ENCODE measurements at regions not wholly inside any gene's neighbourhood (a gene's known extent, or its start where the extent isn't known, plus 50 kb on each side); places are given as distances from the start of the nearest gene placed in this dataset.

DNA sequence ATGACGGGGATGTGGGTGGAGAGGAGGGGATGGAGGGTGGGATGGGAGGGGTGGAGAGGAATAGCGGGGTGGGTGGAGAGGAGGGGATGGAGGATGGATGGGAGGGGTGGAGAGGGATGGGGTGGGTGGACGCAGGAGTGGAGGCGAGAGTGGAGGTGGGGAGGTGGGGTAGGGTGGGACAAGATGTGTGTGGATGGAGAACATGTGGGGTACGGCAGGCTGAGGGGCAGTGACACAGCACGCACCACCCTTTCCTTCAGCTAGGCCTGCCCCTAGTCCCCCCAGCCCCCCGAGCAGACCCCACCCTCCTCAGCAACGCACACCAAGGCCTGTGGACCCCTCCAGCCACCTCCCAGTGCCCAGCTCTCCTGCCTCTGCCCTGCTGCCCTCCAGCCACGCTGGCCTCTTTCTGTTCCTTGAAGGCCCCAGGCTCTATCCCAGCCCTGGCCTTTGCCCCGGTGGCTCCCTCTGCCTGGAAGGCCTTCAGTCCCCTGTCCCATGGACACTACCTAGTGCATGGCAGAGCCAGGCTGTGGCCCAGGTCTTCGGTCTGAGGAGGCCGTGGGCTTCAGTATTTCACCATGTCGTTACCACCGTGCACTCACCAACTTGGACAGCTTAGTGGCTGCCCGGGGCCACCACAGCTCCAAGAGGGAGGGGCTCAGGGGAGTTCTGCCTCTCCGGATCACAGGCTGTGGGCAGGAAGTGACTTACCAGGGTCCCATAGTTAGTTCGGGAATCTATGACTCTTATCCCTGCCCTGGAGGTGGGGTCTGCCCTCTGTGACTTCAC, 78.4 kb upstream of the PMEPA1 start:
- no peak for TF ChIP-seq POLR2A (IDR thresholded peaks at IDR 0.05; ENCODE audit: low read depth, low read length)
- DNase-seq (ENCODE audit: insufficient read length, low spot score) (no peak), FAIRE-seq (no peak)

DNA sequence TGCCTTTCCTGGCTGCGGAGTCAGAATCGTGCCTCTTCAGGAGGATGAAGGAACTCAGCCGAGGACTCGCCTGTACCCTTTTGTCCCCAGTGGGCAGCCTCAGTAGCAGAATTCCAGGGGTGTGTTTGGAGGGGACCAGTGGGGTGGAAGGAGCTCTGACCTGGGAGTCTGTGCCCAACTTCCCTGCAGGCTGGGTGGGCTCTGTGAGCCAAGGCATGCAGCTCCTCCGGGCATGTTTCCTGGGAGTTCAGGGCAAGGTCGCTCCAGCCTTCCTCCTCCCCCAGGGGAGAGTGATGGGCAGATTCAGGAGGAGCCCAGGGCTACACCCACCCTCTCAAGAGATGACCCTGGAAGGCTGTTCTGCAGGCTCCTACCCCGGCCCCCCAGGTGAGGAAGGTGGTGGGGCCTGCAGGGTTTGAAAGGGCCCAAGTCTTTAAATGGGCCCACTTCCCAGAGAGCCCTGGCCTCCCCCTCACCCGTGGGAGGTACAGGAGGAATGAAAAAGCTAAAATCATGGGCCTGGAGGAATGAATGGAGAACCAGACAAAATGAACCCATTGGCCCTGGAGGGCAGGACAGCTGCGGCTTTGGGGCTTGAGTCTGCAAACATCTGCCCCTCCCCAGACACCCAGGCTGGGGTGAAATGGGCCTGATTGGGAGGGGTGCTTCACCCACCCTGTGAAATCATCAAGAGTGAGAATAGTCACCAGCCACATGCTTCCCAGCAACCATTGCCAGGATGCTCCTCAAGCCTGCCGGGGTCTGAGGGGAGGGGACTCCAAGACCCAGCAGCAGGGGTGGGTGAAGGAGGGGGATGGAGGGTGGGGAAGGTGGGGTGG, 77.6 kb upstream of the PMEPA1 start:
- DNase-seq (ENCODE audit: insufficient read length, low spot score) (no peak), FAIRE-seq (no peak)
- TF ChIP-seq POLR2A (IDR thresholded peaks at IDR 0.05; ENCODE audit: low read depth, low read length), result no peak

DNA sequence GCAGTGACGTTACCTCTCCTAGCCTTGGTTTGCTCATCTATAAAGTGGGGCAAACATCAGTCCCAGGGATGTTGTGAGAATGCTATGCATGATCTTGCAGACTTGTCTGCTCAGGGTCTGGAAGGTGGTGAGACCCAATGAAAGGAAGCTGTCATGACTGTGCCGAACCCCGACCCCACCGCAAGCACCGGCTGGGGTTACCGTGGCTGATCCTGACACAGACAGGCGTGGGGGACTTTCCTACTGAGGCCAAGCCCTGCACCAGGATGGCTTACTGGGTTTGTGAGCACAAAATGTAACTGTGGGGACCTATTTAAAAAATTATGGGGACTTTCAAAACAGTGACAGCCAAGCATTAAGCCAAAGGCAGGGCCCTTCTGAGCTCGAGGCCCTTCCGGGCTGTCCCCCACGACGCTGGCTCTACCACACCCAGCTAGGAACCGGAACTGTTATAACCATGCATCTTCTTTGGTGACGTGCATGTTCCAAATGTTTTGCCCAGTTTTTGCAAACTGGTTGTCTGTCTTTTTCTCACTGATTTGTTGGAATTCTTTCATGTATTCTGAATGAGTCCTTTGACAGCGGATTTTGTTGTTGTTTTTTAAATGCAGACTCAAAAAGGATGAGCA, 76.6 kb upstream of the PMEPA1 start:
- FAIRE-seq (no peak), DNase-seq (ENCODE audit: insufficient read length, low spot score) (no peak)
- no peak for TF ChIP-seq POLR2A (IDR thresholded peaks at IDR 0.05; ENCODE audit: low read depth, low read length)

DNA sequence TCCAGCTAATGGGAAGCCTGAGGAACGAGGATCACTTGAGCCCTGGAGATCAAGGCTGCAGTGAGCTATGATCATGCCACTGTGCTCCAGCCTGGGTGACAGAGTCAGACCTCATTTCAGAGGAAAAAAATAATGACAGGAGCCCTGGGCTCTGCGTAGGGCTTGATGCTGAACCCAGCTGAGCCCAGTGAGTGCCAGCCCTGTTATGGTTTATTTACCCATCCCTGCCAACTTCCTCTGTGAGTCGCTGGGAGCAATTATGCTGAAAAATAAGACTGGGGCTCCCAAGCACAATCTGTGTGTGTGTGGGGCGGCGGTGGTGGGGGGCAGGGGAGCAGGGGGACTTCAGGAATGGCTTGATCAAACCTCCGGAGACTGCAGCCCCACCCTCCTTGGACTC, 75.9 kb upstream of the PMEPA1 start:
- DNase-seq (ENCODE audit: insufficient read length, low spot score) (no peak), FAIRE-seq (no peak)
- no peak for TF ChIP-seq POLR2A (IDR thresholded peaks at IDR 0.05; ENCODE audit: low read depth, low read length)

DNA sequence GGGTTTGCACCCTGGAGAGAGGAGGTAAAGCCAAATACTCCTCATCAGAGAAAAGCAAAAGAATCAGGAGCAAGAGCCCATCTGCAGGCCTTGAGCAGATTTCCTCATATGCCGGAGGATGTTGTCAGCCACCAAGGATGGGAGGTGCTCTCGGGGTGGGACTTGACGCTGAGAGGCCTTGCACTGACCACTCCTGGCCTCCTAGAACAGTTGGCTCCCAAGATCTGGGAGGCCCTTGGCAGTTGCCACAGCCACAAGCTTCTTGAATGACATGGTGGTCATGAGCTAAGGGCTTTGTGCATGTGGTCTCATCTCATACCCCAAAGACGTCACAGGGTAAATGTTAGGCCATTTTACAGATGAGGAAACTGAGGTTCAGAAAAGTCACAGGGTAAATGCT, 75.2 kb upstream of the PMEPA1 start:
- DNase-seq (ENCODE audit: insufficient read length, low spot score) (no peak), FAIRE-seq (no peak)
- no peak for TF ChIP-seq POLR2A (IDR thresholded peaks at IDR 0.05; ENCODE audit: low read depth, low read length)

DNA sequence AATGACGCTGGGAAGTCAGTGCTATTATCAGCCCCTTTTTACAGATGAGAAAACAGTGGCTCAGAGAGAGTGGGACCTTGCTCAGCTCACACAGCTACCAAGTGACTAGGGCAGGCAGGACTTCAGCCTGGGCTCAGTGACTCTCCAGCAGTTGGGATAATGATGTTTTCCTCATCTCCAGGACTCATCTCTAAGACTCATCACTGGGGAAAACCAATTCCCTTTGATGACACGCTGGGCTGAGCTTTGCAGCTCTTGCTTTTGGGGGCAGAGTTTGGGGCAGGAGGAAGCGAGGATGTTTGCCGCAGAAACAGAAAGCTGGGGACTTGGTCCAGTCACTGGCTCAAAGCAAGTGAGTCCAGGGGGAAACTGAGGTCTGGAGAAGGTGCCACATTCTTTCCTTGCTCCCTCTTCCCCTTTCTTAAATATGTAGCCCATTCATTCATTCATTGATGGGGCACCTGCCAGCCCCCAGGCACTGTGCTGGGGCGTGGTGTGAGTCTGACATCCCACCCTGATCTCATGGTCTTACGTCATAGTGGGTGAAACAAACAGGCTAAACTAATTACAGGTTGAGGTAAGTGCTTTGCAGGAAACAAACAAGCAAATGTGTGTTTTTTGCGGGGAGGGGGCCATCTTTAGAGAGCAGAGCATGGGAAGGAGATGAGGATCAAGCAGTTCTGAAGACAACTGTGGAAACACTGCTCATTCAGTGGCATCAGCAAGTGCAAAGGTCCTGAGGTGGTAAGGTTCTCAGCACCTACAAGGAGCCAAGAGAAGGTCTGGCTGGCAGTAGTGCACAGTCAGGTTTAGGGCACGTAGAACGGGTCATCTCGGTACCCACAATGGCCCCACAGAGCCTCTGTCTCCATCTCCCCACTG, 74.4 kb upstream of the PMEPA1 start:
- FAIRE-seq (no peak), DNase-seq (ENCODE audit: insufficient read length, low spot score) (no peak)
- TF ChIP-seq POLR2A (IDR thresholded peaks at IDR 0.05; ENCODE audit: low read depth, low read length), result no peak

DNA sequence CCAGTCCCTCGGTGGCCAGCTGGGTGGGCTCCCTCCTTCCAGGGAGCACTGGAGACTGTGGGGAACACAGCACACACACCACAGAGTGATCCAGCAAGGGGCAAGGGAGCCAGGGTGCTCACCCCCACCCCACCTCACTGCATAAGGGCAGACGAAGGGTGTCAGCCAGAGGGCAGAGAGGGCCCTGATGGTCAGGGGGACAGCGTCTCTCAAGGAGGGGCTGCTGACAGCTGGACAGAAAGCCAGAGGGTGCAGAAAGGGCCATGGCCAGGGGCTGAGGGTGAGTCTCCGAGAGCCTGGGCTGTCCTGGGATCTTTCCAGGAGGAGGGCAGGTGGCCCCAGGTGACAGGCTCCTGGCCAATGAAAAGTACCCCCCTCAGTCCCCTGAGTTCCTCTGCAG, 73.4 kb upstream of the PMEPA1 start:
- no peak for FAIRE-seq
- no peak for DNase-seq (ENCODE audit: insufficient read length, low spot score)
- TF ChIP-seq POLR2A (IDR thresholded peaks at IDR 0.05; ENCODE audit: low read depth, low read length), result no peak

DNA sequence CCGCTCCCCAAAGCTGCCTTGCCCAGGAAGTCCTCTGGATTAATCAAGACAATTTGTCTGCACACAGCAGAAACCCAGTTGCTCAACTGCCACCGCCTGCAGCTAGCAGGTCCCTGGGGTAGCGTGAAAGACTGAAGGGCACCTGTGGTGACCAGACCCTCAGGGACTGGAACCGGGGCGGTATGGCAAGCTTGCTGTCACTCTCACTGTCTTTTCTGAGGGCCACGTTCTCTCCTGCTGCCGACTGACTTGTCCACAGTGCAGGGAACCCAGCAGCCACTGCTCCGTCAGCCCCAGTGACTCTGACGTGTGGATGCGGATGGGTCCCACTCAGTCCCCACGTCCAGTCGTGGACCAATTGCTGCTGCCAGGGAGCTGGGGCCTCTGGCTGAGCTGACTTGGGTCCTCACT, 72.8 kb upstream of the PMEPA1 start:
- no peak for FAIRE-seq
- no peak for TF ChIP-seq POLR2A (IDR thresholded peaks at IDR 0.05; ENCODE audit: low read depth, low read length)
- DNase-seq (ENCODE audit: insufficient read length, low spot score), result no peak

DNA sequence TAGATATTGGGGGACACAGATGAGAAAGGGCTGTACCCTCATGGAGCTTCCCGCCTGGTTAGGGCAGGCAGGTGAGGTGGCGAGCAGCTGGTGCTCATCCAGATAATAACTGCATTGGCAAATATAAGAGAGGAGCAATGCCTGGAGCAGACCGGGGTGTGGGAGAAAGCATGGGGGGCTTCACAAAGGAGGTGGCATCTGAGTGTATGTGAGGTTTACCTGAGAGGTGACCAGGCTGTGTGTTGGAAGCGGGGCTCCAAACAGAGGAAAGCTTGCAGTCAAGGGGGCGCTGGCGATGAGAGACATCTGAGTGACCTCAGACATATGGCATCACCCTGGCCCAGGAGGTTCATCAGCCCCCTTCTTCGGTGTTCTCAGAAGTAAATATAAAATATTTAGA, 72.1 kb upstream of the PMEPA1 start:
- FAIRE-seq (no peak), DNase-seq (ENCODE audit: insufficient read length, low spot score) (no peak)
- TF ChIP-seq POLR2A (IDR thresholded peaks at IDR 0.05; ENCODE audit: low read depth, low read length), result no peak

DNA sequence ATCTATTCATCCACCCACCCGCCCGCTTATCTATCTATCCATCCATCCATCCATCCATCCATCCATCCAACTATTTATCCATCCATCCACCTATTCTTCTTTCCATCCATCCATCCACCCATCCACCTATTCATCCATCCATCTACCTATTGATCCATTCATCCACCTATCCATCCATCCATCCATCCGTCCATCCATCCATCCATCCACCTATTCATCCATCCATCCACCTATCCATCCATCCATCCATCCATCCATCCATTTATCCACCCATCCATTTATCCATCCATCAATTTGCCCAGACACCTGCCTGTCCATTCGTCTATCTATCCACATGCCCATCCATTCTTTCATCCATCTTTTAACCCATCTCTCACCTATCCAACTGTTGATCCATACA, 71.1 kb upstream of the PMEPA1 start:
- no peak for DNase-seq (ENCODE audit: insufficient read length, low spot score)
- FAIRE-seq, result no peak
- TF ChIP-seq POLR2A (IDR thresholded peaks at IDR 0.05; ENCODE audit: low read depth, low read length), result no peak

DNA sequence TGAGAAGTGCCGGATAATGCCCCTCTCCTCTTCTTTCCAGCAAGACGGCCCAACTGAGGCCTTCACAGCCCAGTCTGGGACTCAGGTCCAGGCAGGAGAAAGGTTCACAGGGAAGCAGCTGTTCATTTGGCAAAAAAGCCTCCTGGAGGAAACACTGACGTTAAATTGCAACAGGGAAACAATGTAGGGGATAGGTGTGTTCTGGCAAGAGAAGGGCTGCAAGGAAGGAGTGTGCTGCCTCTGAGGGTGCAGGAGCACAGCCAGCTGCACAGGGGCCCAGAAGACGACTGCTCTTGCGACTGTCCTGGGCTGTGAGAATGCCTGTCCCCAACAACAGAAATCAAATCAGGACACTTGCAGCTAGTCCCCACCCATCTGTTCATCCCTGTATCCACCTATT, 70.6 kb upstream of the PMEPA1 start:
- TF ChIP-seq POLR2A (IDR thresholded peaks at IDR 0.05; ENCODE audit: low read depth, low read length), result no peak
- FAIRE-seq, result no peak
- no peak for DNase-seq (ENCODE audit: insufficient read length, low spot score)

DNA sequence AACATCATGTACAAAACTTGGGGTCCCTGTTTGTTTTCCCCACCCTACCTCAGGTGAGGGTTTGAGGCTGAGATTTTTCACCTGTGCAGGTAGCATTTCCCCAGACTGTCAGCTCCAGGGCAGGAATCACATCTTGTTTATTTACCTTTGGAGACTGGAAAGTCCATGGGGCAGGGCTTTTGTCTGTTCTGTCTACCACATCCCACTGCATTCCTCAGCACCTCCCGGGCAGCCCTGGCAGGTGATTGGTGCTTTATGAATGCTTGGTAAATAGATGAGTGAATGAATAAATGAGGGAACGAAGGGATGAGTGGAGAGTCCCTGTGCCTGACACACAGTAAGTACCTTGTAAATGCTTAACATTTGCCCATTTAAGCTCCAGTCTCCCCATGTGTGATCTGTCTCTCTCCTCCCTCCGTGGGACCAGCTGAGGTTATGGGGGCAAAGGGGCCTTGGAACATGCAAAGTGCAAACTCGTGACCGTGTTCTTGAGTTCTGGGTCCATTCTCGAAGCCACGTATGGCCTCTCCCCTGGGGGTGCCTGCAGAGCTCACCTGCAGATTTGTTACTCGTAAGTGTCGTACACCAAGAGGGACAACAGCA, 69.7 kb upstream of the PMEPA1 start:
- FAIRE-seq, result no peak
- TF ChIP-seq POLR2A (IDR thresholded peaks at IDR 0.05; ENCODE audit: low read depth, low read length), result no peak
- no peak for DNase-seq (ENCODE audit: insufficient read length, low spot score)

DNA sequence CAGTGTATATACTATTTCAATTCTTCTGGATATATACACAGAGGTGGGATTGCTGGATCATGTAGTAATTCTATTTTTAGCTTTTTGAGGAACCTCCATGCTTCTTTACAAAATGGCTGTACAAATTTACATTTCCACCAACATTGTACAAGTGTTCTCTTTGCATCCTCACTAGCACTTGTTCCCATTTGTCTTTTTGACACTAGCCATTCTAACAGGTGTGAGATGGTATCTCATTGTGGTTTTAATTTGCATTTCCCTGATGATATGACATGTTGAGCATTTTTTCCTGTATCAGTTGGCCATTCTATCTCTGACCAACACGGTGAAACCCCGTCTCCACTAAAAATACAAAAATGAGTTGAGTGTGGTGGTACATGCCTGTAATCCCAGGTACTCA, 68.1 kb upstream of the PMEPA1 start:
- TF ChIP-seq POLR2A (IDR thresholded peaks at IDR 0.05; ENCODE audit: low read depth, low read length), result no peak

More for the DNA sequence above, 68.1 kb upstream of the PMEPA1 start:
- FAIRE-seq (no peak), DNase-seq (ENCODE audit: insufficient read length, low spot score) (no peak)

All from H54 (cell line).